Right lobe of liver (tissue), 6 donors: ENCODE measurements at regions not wholly inside any gene's neighbourhood (a gene's known extent, or its start where the extent isn't known, plus 50 kb on each side); places are given as distances from the start of the nearest gene placed in this dataset.
A peak's percentile ranks its signal among the peaks of the same experiment; 100 is the strongest.

ENCODE experiments used
- ATAC-seq, 4 donors: fragments of 200-7000 bp; cut with Tn5 transposase; one replicate each; pipeline ENCODE4 v1.9.1; 2020; ENCODE audit warnings: mild to moderate bottlenecking in 4 of 4, moderate library complexity in 4 of 4
- DNase-seq, 3 donors: peaks; one replicate each; pipeline ENCODE4 v3.0.0-alpha.2; 2020
- H3K27ac ChIP-seq, 3 donors: fragments of 200-600 bp; one replicate each; pipeline ENCODE4 v1.8.0; 2022
- H3K27me3 ChIP-seq, 2 donors: fragments of 200-600 bp; one replicate each; pipeline ENCODE4 v1.8.0; 2022
- H3K36me3 ChIP-seq, 4 donors: fragments of 200-600 bp; sonication (generic) in 1 of 4; one replicate each; pipeline versions ENCODE4 v1.5.1 to v1.8.0; 2017 to 2022; ENCODE audit warnings: control low read depth in 1 of 4
- H3K4me1 ChIP-seq, 4 donors: fragments of 200-600 bp; sonication (generic) in 1 of 4; one replicate each; pipeline versions ENCODE4 v1.5.1 to v1.8.0; 2017 to 2022; ENCODE audit warnings: control low read depth in 1 of 4
- H3K4me3 ChIP-seq, 3 donors: fragments of 200-600 bp; one replicate each; pipeline ENCODE4 v1.8.0; 2022
- H3K9me3 ChIP-seq, 4 donors: fragments of 200-600 bp; sonication (generic) in 1 of 4; one replicate each; pipeline versions ENCODE4 v1.5.1 to v1.8.0; 2017 to 2022; ENCODE audit warnings: control low read depth in 1 of 4
- POLR2A ChIP-seq: fragments of 450-650 bp; IDR thresholded peaks from one replicate; pipeline ENCODE4 v1.6.1; 2017; ENCODE audit warnings: antibody characterized with exemption, mild to moderate bottlenecking
- WGBS: methylation state at CpG from one replicate; pipeline ENCODE4 v1.1.6; 2018; ENCODE audit warnings: low coverage, low lambda C conversion rate; ENCODE audit not compliant: insufficient coverage; ENCODE audit errors: missing lambda C conversion rate; 5-methylcytosine and 5-hydroxymethylcytosine counted together
- intact Hi-C, 2 donors: fragments of 100-400 bp; cut with DNase I; formaldehyde crosslinking; loops; one replicate each; pipeline versions ENCODE4 v1.11.2 to v1.14.1; 2022
- TF ChIP-seq, protein P1 (sequence below), 4 donors: fragments of 200-600 bp in 3 of 4; fragments of 450-650 bp in 1 of 4; IDR thresholded peaks; one replicate each; pipeline versions ENCODE4 v1.5.1 to v1.8.0; 2016 to 2022; ENCODE audit warnings: antibody characterized with exemption in 4 of 4, mild to moderate bottlenecking in 2 of 4
- donor health status: DM: no; HTN: yes; CAD: no.
- donor health status: DM: no; HTN: no; CAD: no.
- donor health status: DM: no; HTN: no; CAD: no.
- donor health status: DM: no; HTN: yes; CAD: no.
- donor health status: DM: no; HTN: yes; CAD: no.

DNA sequence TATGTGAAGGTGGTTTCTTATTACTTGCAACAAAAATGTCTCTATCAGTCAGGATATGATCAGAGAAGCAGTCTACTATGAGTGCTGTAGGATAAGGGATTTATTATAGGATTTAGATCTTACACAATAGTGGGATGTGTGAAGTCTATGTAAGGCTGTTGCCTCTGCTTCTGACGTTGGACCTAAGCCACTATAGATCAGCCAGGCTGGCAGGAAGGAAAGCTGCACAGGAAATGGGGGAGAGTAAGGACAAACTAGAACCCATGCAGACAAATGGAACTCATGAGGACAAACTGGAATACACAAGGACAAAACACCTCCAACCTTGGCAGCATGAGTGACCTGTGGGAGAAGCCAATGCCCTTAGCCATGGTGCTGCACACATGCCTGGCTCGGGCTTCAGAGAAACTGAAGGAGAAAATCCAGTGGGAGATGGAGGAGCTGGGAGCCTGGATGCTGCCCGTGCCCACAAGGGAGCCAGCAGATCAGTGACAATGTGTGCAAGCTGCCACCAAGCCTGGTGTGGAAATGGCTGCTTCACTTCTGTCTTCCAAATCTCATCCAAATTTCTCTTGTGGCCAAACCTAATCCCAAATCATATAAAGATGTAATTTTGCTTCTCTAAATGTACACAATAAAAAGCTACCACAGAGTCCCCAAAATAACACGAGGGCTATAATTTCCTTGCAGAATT lies 147.0 kb upstream of the PCGF5 start:
- TF ChIP-seq, protein P1, sequence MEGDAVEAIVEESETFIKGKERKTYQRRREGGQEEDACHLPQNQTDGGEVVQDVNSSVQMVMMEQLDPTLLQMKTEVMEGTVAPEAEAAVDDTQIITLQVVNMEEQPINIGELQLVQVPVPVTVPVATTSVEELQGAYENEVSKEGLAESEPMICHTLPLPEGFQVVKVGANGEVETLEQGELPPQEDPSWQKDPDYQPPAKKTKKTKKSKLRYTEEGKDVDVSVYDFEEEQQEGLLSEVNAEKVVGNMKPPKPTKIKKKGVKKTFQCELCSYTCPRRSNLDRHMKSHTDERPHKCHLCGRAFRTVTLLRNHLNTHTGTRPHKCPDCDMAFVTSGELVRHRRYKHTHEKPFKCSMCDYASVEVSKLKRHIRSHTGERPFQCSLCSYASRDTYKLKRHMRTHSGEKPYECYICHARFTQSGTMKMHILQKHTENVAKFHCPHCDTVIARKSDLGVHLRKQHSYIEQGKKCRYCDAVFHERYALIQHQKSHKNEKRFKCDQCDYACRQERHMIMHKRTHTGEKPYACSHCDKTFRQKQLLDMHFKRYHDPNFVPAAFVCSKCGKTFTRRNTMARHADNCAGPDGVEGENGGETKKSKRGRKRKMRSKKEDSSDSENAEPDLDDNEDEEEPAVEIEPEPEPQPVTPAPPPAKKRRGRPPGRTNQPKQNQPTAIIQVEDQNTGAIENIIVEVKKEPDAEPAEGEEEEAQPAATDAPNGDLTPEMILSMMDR (IDR thresholded peaks at IDR 0.05), result no peak
- TF ChIP-seq POLR2A, result no peak
- H3K27me3 ChIP-seq, result no peaks in the 10 kb centered on the region
- H3K4me3 ChIP-seq, result no peak overlapping the region
- H3K9me3 ChIP-seq, result no peaks in the 10 kb centered on the region
- 38% methylated on average over 3 of the region's 4 CpGs for WGBS
- ATAC-seq (no peak), DNase-seq (no peak)
- H3K36me3 ChIP-seq, result no peaks in the 10 kb centered on the region
- H3K27ac ChIP-seq, result no peak overlapping the region
- H3K4me1 ChIP-seq, result peaks cover 0 to 4% (median 0%) of the 10 kb centered on the region in 4 donors
- intact Hi-C loops, result no loop called here

DNA sequence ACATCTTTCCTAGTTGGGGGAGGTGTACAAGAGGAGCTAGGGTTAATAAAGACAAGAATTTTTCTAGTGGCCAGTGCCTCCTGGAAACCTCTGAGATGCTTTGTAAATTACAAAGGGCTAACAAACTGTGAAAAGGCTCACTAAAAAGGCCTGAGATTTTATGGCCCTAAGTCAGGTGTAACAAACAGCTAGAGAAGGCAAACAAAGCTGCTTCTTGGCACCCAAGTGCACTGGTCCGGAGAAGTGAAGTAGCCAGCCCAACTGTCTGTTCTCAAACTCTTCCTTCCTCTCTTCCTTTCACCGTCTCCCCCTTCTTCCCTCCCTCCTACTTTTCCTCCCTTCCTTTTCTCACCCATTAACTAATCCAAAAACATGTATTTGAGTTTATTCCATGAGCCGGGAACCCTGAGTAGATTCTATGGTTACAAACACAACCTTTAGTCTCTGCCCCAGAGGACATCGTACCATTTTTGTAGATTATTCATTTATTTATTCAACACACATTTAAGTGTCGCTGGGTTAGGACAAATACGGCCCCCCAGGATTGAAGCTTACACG lies 143.4 kb upstream of the PCGF5 start:
- Histone ChIP-seq H3K4me3 (no peak overlapping the region), H3K27ac (peak overlapping the region in 1 of 3 donors; percentile 15), H3K9me3 (no peaks in the 10 kb centered on the region), H3K36me3 (no peaks in the 10 kb centered on the region), H3K4me1 (peaks cover 0 to 4% (median 0%) of the 10 kb centered on the region in 4 donors), H3K27me3 (no peaks in the 10 kb centered on the region)
- no peak for DNase-seq
- TF ChIP-seq, protein P1 (IDR thresholded peaks at IDR 0.05), result no peak
- TF ChIP-seq POLR2A, result no peak
- ATAC-seq, result peak in 2 of 4 donors; percentile 52 to 76
- intact Hi-C loops, result no loop called here
- 24% methylated on average over 6 of the region's 7 CpGs for WGBS

DNA sequence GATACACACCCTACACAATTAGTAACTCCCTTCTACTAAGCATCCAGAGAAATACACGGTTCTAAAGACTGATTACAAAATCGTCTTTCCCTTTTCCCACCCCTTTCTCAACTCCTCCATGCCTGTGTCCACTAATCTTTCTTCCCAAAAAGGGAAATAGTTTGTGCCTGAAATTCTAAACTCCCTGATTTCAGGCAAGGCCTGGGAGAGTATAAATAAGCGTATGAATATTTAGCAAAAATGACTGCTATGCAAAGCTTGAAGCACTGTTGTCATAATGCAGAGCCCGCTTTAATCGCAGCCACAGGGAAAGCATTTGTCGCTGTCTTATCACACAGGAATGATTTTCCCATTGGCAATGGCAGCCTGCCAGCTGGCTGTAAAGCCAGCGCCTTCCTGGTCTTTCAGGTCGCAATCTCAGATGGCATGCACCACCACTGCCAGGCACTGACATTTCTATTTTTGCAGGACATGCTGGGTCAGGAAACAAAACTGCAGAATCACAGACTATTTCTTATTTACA lies 142.9 kb upstream of the PCGF5 start:
- H3K27ac ChIP-seq, result peak overlapping the region in 1 of 3 donors; percentile 15
- intact Hi-C loops, result no loop called here

DNA sequence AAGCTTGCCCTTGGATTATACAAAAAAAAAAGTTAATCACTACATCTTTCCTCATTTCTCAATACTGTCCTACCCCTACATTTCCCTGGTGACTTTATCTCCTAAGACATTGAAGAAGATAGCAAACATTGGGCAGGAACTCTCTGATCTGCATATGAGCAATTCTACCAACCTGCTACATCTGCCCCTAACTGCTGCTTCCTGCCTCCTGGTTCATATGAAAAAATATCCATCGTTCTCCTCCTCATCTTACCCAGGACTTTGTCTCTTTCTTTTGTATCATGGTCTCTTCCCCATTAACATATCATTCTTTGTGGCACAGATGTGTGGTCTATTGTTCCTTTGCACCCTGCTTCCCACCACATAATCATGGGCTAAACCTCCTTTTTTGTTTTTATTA lies 139.7 kb upstream of the PCGF5 start:
- Histone ChIP-seq H3K4me1 (peaks cover 0 to 4% (median 0%) of the 10 kb centered on the region in 4 donors), H3K27me3 (no peaks in the 10 kb centered on the region), H3K9me3 (no peaks in the 10 kb centered on the region), H3K27ac (no peak overlapping the region), H3K36me3 (no peaks in the 10 kb centered on the region), H3K4me3 (no peak overlapping the region)
- intact Hi-C loops, result no loop called here
- DNase-seq (no peak), ATAC-seq (no peak)
- WGBS, result 70% methylated on average over 1 of the region's 1 CpG
- no peak for TF ChIP-seq POLR2A
- TF ChIP-seq, protein P1 (IDR thresholded peaks at IDR 0.05), result no peak

More for the DNA sequence above, 142.9 kb upstream of the PCGF5 start:
- Histone ChIP-seq H3K9me3 (no peaks in the 10 kb centered on the region), H3K27me3 (no peaks in the 10 kb centered on the region), H3K36me3 (no peaks in the 10 kb centered on the region), H3K4me3 (no peak overlapping the region), H3K4me1 (peaks cover 0 to 4% (median 0%) of the 10 kb centered on the region in 4 donors)
- DNase-seq (peak; percentile 74 to 93 (median 85)), ATAC-seq (peak; percentile 85 to 96 (median 92))
- TF ChIP-seq, protein P1 (IDR thresholded peaks at IDR 0.05), result no peak
- TF ChIP-seq POLR2A, result no peak
- 27% methylated on average over 8 of the region's 8 CpGs for WGBS
